ENCODE measurements at regions not wholly inside any gene's neighbourhood (a gene's known extent, or its start where the extent isn't known, plus 50 kb on each side); places are given as distances from the start of the nearest gene placed in this dataset.

DNA sequence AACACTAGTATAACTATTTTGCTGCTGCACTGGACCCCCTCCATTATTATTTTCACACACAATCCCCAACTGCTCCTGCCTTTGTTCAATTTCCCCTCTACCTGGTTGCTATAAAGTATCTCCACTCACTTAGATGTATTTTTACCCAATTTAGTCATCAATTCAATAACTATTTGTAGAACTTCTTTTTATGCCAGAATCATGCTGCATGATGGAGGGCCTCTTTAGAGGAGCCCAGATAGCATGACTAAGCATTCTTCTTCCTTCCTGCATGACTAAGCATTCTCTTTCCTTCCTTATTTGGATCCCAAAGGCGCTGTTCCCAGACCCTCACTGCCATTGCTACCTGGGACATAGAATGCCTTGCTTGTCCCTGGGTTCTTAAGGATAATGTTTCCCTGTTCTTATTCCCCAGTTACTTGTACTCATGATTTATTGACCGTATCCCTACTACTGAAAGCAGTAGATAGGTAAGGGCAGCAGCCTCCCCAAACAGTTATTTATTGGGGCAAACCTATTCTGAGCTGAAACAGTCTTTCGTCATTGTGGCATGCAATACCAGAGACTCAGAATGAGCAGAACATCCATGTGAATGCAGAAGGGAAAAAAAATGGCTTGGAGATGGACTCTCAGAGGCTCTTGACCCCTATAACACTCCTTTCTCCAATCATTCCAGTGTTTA, 89.3 kb upstream of the AKT3 start:
- Histone ChIP-seq H3K4me2 (ENCODE audit: control insufficient read depth, insufficient read depth) (no peak overlapping the region), H3K27me3 (replicated peaks in 1 of 2; ENCODE audit: control insufficient read depth in 2 of 2, insufficient read depth in 2 of 2, low read length in 1 of 2) (no peaks in the 10 kb centered on the region), H3K4me3 (no peak overlapping the region), H3K79me2 (ENCODE audit: control insufficient read depth, insufficient read depth, low read length) (no peaks in the 10 kb centered on the region), H3K27ac (ENCODE audit: control insufficient read depth, insufficient read depth) (no peak overlapping the region), H3K9me3 (replicated peaks; ENCODE audit: control insufficient read depth, insufficient read depth, low read length) (no peaks in the 10 kb centered on the region; the same call in 2 of the 3 replicates), H3K4me1 (ENCODE audit: control insufficient read depth, insufficient read depth, low read length) (no peaks in the 10 kb centered on the region; the same call in 1 of the 2 replicates), H3K36me3 (ENCODE audit: control insufficient read depth in 2 of 2, insufficient read depth in 2 of 2, low read length in 1 of 2) (no peaks in the 10 kb centered on the region), H4K20me1 (ENCODE audit: control insufficient read depth, insufficient read depth) (no peaks in the 10 kb centered on the region), H3K9ac (ENCODE audit: control insufficient read depth, insufficient read depth, low read length) (no peak overlapping the region), H2AFZ (ENCODE audit: control insufficient read depth, low read depth, low read length) (no peak overlapping the region)
- POLR2A ChIA-PET: no interaction called here
- SMC1A ChIA-PET (ENCODE audit: uncharacterized antibody, unreplicated experiment): no interaction called here
- RAD21 ChIA-PET (ENCODE audit: unreplicated experiment): no interaction called here
- FAIRE-seq (no peak), ATAC-seq (no peak), DNase-seq (ENCODE audit: low read depth, low spot score) (no peak)
- TF ChIP-seq, protein P1, sequence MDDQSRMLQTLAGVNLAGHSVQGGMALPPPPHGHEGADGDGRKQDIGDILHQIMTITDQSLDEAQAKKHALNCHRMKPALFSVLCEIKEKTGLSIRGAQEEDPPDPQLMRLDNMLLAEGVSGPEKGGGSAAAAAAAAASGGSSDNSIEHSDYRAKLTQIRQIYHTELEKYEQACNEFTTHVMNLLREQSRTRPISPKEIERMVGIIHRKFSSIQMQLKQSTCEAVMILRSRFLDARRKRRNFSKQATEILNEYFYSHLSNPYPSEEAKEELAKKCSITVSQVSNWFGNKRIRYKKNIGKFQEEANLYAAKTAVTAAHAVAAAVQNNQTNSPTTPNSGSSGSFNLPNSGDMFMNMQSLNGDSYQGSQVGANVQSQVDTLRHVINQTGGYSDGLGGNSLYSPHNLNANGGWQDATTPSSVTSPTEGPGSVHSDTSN (IDR thresholded peaks at IDR 0.05; ENCODE audit: insufficient replicate concordance, low read depth, low read length): no peak
- TF ChIP-seq BACH1 (IDR thresholded peaks at IDR 0.05; ENCODE audit: borderline replicate concordance) (0 out of 2 replicates have a peak, but pooled peaks have one; percentile 35), ZSCAN29 (IDR thresholded peaks at IDR 0.05) (no peak), ZNF207 (IDR thresholded peaks at IDR 0.05; ENCODE audit: borderline replicate concordance) (no peak)
- 32% methylated on average over 3 of the region's 3 CpGs for WGBS (ENCODE audit: insufficient coverage, insufficient replicate concordance, low lambda C conversion rate, missing lambda C conversion rate)
- intact Hi-C loops (cut with micrococcal nuclease; ENCODE audit: unreplicated experiment) (no loop called here), in situ Hi-C loops (cut with MboI) (no loop called here)
- CTCF ChIA-PET: no interaction called here
- no TSS peak for BruUV-seq (replicated peaks)

DNA sequence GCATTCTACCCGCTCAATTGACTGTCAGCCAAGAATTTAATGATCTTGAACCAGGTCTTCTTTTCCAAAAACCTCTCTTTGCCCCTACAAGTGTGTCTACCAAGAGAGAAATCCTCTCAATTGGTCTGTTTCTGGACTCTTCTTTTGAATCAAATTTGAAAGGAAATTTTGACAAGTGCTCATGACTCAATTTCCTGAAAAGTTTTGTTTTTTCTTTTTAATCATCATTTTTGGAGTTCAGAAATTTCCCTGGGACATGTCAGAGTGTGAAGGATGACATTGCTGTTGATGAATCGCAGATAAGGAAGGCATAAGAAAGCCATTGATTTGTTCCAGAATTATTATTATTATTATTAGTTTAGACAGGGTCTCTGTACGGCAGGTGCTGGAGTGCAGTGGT, 88.2 kb upstream of the AKT3 start:
- RAD21 ChIA-PET (ENCODE audit: unreplicated experiment): no interaction called here
- no peak overlapping the region for H3K4me2 ChIP-seq (ENCODE audit: control insufficient read depth, insufficient read depth)
- SMC1A ChIA-PET (ENCODE audit: uncharacterized antibody, unreplicated experiment): no interaction called here
- H3K27me3 ChIP-seq (replicated peaks in 1 of 2; ENCODE audit: control insufficient read depth in 2 of 2, insufficient read depth in 2 of 2, low read length in 1 of 2): no peaks in the 10 kb centered on the region
- no peaks in the 10 kb centered on the region; the same call in 1 of the 2 replicates for H3K4me1 ChIP-seq (ENCODE audit: control insufficient read depth, insufficient read depth, low read length)
- 36% methylated on average over 3 of the region's 3 CpGs for WGBS (ENCODE audit: insufficient coverage, insufficient replicate concordance, low lambda C conversion rate, missing lambda C conversion rate)
- DNase-seq (ENCODE audit: low read depth, low spot score): no peak
- H3K79me2 ChIP-seq (ENCODE audit: control insufficient read depth, insufficient read depth, low read length): no peaks in the 10 kb centered on the region
- no peak for FAIRE-seq
- in situ Hi-C loops (cut with MboI) (no loop called here), intact Hi-C loops (cut with micrococcal nuclease; ENCODE audit: unreplicated experiment) (no loop called here)
- CTCF ChIA-PET: no interaction called here
- H3K9me3 ChIP-seq (replicated peaks; ENCODE audit: control insufficient read depth, insufficient read depth, low read length): no peaks in the 10 kb centered on the region; the same call in 2 of the 3 replicates
- no peak overlapping the region for H3K27ac ChIP-seq (ENCODE audit: control insufficient read depth, insufficient read depth)
- no peak for ATAC-seq
- no peak overlapping the region for H2AFZ ChIP-seq (ENCODE audit: control insufficient read depth, low read depth, low read length)
- POLR2A ChIA-PET: no interaction called here
- H3K9ac ChIP-seq (ENCODE audit: control insufficient read depth, insufficient read depth, low read length): no peak overlapping the region
- no TSS peak for BruUV-seq (replicated peaks)
- H4K20me1 ChIP-seq (ENCODE audit: control insufficient read depth, insufficient read depth): no peaks in the 10 kb centered on the region
- no peaks in the 10 kb centered on the region for H3K36me3 ChIP-seq (ENCODE audit: control insufficient read depth in 2 of 2, insufficient read depth in 2 of 2, low read length in 1 of 2)
- no peak overlapping the region for H3K4me3 ChIP-seq
- TF ChIP-seq KAT2A (conservative IDR thresholded peaks at IDR 0.05; ENCODE audit: control insufficient read depth, low read depth, low read length) (no peak), POLR2AphosphoS2 (IDR thresholded peaks at IDR 0.05; ENCODE audit: low read depth, low read length) (no peak), MTA3 (IDR thresholded peaks at IDR 0.05; ENCODE audit: borderline replicate concordance, low read length) (no peak), HDAC2 (IDR thresholded peaks at IDR 0.05) (no peak)
- TF ChIP-seq, protein P2, sequence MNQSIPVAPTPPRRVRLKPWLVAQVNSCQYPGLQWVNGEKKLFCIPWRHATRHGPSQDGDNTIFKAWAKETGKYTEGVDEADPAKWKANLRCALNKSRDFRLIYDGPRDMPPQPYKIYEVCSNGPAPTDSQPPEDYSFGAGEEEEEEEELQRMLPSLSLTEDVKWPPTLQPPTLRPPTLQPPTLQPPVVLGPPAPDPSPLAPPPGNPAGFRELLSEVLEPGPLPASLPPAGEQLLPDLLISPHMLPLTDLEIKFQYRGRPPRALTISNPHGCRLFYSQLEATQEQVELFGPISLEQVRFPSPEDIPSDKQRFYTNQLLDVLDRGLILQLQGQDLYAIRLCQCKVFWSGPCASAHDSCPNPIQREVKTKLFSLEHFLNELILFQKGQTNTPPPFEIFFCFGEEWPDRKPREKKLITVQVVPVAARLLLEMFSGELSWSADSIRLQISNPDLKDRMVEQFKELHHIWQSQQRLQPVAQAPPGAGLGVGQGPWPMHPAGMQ (IDR thresholded peaks at IDR 0.05; ENCODE audit: borderline replicate concordance): no peak
- TF ChIP-seq, protein P3, sequence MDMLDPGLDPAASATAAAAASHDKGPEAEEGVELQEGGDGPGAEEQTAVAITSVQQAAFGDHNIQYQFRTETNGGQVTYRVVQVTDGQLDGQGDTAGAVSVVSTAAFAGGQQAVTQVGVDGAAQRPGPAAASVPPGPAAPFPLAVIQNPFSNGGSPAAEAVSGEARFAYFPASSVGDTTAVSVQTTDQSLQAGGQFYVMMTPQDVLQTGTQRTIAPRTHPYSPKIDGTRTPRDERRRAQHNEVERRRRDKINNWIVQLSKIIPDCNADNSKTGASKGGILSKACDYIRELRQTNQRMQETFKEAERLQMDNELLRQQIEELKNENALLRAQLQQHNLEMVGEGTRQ (IDR thresholded peaks at IDR 0.05; ENCODE audit: borderline replicate concordance, low read depth, low read length): no peak
